Heart left ventricle (tissue), 16 donors: ENCODE measurements at regions not wholly inside any gene's neighbourhood (a gene's known extent, or its start where the extent isn't known, plus 50 kb on each side); places are given as distances from the start of the nearest gene placed in this dataset.

Experiments
- ATAC-seq, 4 donors: fragments of 200-7000 bp; cut with Tn5 transposase; one replicate each; pipeline ENCODE4 v1.9.1; 2020 to 2022; ENCODE audit warnings: moderate library complexity in 4 of 4, mild to moderate bottlenecking in 3 of 4, moderate number of reproducible peaks in 1 of 4
- DNase-seq, 5 donors: peaks; one replicate each; pipeline ENCODE4 v3.0.0-alpha.2; 2020
- H3K27ac ChIP-seq, 12 donors: fragments of 200-600 bp; sonication (generic) in 4 of 12; one replicate each; pipeline versions ENCODE4 v1.5.0 to v1.8.0; 2016 to 2022; ENCODE audit warnings: mild to moderate bottlenecking in 2 of 12
- H3K27me3 ChIP-seq, 9 donors: fragments of 200-600 bp; sonication (generic) in 2 of 9; one replicate each; pipeline versions ENCODE4 v1.5.1 to v1.8.0; 2016 to 2022; ENCODE audit warnings: mild to moderate bottlenecking in 3 of 9
- H3K36me3 ChIP-seq, 9 donors: fragments of 200-600 bp; sonication (generic) in 2 of 9; one replicate each; pipeline versions ENCODE4 v1.5.0 to v1.8.0; 2018 to 2022; ENCODE audit warnings: mild to moderate bottlenecking in 2 of 9
- H3K4me1 ChIP-seq, 12 donors: fragments of 200-600 bp; sonication (generic) in 4 of 12; one replicate each; pipeline versions ENCODE4 v1.5.0 to v1.8.0; 2016 to 2022; ENCODE audit warnings: mild to moderate bottlenecking in 3 of 12
- H3K4me3 ChIP-seq, 12 donors: fragments of 200-600 bp; sonication (generic) in 4 of 12; one replicate each; pipeline versions ENCODE4 v1.5.0 to v1.8.0; 2017 to 2022; ENCODE audit warnings: mild to moderate bottlenecking in 9 of 12, moderate library complexity in 4 of 12
- H3K9me3 ChIP-seq, 12 donors: fragments of 200-600 bp; sonication (generic) in 4 of 12; one replicate each; pipeline versions ENCODE4 v1.5.0 to v1.8.0; 2016 to 2022; ENCODE audit warnings: mild to moderate bottlenecking in 1 of 12
- POLR2A ChIP-seq, 2 donors: fragments of 450-650 bp; IDR thresholded peaks; one replicate each; pipeline ENCODE4 v1.6.1; 2017; ENCODE audit warnings: antibody characterized with exemption in 2 of 2, mild to moderate bottlenecking in 2 of 2, moderate library complexity in 2 of 2
- WGBS, 4 donors: extraction: QIAGEN DNeasy Blood & Tissue Kit in 2 of 4; methylation state at CpG; one replicate each; pipeline versions ENCODE4 v1.1.5 to v1.1.7; 2013 to 2018; 5-methylcytosine and 5-hydroxymethylcytosine counted together
- intact Hi-C, 10 donors: fragments of 100-400 bp; cut with DNase I; formaldehyde crosslinking; loops; one replicate each; pipeline versions ENCODE4 v1.11.1 to v1.14.2; 2022
- TF ChIP-seq, protein P1 (sequence below), 12 donors: fragments of 200-600 bp; sonication (generic) in 4 of 12; IDR thresholded peaks; one replicate each; pipeline versions ENCODE4 v1.5.0 to v1.8.0; 2018 to 2022; ENCODE audit warnings: antibody characterized with exemption in 12 of 12, mild to moderate bottlenecking in 5 of 12
- donor health status: ischemic (EF 13 %, LVEDD 7.1; RV severe dilation, severe dysfunction).
- donor health status: healthy with polysubstance abuse.
- donor health status: DM: no; HTN: yes; CAD: no.
- donor health status: DM: no; HTN: no; CAD: no.
- donor health status: ischemic (EF 25% LVEDD 6.9; RV normal size, moderate dysfunction).
- donor health status: ischemic (EF 25% LVEDD 5.7; RV mildly dilated, moderate dysfunction).
- donor health status: healthy.
- donor health status: DM: yes; HTN: yes; CAD: no.
- donor health status: ischemic (EF 35%, LVEDD 5.7; RV mildly dilated, moderate dysfunction).
- donor health status: nonischemic (EF 11% LVEDD 7.7; RV severe dilation, severe dysfunction).
- donor health status: DM: yes; HTN: yes; CAD: no.
- donor health status: PGD.
- donor health status: ischemic (EF 29% LVEDD 5.4; RV normal size, mild dysfunction).
- donor health status: nonischemic (EF 23%, LVEDD 6.1; RV moderate dilation, normal function).

DNA sequence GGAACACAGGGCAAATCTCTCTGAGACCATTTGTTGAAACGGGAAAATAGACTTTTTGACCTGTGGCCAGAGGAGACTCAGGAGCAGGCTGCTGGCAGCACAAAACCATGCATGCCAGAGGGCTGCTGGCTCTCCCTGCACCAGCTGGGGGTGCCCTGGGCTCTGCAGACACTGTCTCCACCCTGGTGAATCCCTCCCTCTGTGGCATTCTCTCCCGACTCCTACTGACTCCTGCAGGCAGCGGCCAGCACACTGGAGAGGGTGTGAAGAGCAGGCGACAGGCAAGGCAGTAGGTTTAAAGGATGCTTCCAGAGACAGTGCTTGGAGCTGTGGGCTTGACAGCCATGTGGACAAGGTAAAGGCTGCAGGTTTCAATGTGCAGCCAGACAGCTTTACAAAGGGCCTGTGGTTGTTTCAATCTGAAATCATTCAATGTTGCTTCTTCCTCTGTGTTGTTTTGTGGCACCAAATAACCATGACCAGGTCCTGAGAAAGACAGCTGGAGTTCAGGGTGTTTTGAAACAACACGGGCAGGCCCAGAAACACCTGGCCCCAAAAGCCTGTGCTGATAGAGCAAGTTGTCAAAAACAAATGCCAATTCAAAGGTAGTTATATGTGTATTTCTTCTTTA, 431.0 kb upstream of the ATP10A start:
- Histone ChIP-seq H3K36me3 (no peaks in the 10 kb centered on the region), H3K4me3 (no peak overlapping the region), H3K27ac (no peak overlapping the region), H3K4me1 (no peaks in the 10 kb centered on the region), H3K27me3 (no peaks in the 10 kb centered on the region), H3K9me3 (peaks cover 0 to 8% (median 0%) of the 10 kb centered on the region in 12 donors)
- DNase-seq (peak in 4 of 5 donors; percentile 31 to 71 (median 54)), ATAC-seq (peak; percentile 91 to 96 (median 94))
- 21 to 59% (median 29%) methylated on average over 2 to 5 of the region's 5 CpGs for WGBS, 4 donors
- TF ChIP-seq, protein P1, sequence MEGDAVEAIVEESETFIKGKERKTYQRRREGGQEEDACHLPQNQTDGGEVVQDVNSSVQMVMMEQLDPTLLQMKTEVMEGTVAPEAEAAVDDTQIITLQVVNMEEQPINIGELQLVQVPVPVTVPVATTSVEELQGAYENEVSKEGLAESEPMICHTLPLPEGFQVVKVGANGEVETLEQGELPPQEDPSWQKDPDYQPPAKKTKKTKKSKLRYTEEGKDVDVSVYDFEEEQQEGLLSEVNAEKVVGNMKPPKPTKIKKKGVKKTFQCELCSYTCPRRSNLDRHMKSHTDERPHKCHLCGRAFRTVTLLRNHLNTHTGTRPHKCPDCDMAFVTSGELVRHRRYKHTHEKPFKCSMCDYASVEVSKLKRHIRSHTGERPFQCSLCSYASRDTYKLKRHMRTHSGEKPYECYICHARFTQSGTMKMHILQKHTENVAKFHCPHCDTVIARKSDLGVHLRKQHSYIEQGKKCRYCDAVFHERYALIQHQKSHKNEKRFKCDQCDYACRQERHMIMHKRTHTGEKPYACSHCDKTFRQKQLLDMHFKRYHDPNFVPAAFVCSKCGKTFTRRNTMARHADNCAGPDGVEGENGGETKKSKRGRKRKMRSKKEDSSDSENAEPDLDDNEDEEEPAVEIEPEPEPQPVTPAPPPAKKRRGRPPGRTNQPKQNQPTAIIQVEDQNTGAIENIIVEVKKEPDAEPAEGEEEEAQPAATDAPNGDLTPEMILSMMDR (IDR thresholded peaks at IDR 0.05) = peak in 11 of 12 donors; percentile 13 to 57 (median 35)
- TF ChIP-seq POLR2A (IDR thresholded peaks at IDR 0.05) = no peak
- intact Hi-C loops = loop anchor here in 5 of 10 donors (2.0 to 10.0 kb wide), 4 partner anchors 561 to 571 kb away; partner anchors contain the start of gene GABRA5 (in 2 of the 5)

DNA sequence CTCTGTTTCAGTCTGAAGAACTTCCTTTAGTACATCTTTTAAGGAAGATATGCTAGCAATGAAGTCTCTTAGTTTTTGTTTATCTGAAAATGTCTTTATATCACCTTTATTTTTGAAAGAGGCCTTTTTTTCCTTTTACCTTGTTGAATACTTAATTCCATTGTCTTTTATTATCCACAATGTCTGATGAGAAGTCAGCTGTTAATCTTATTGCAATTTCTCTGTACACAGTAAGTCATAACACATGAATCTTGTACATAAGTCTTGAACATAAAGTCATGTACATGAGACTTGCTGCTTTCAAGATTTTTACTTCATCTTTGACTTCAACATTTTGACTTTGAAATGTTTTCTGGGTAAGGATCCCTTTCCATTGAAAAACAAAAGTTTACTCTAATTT, 424.3 kb upstream of the ATP10A start:
- DNase-seq (no peak), ATAC-seq (no peak)
- no peaks in the 10 kb centered on the region for H3K4me1 ChIP-seq
- no peaks in the 10 kb centered on the region for H3K27me3 ChIP-seq
- peaks cover 0 to 28% (median 10%) of the 10 kb centered on the region in 12 donors for H3K9me3 ChIP-seq
- TF ChIP-seq POLR2A (IDR thresholded peaks at IDR 0.05) = no peak
- TF ChIP-seq, protein P1 (IDR thresholded peaks at IDR 0.05) = no peak
- H3K36me3 ChIP-seq = no peaks in the 10 kb centered on the region
- H3K27ac ChIP-seq = no peak overlapping the region
- intact Hi-C loops = loop anchor here in 1 of 10 donors (10.0 kb wide), 1 partner anchor 53 kb away; no protein-coding TSS in a partner anchor
- no peak overlapping the region for H3K4me3 ChIP-seq

DNA sequence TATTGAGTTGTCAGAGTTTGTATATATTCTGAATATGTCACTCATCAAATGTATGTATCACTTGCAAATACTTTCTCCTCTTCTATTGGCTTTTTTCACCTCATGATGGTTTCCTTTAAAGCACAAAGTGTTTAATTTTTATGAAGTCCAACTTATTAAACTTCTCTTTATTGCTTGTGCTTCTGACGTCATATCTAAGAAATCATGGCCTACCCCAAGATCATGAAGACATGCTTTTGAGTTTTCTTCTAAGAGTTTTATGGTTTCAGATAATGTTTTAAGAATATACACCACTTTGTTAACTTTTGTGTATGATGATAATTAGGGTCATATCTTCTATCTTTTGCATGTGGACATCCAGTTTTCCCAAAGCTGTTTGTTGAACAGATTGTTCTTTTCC, 417.2 kb upstream of the ATP10A start:
- ATAC-seq = no peak
- Histone ChIP-seq H3K27ac (no peak overlapping the region), H3K36me3 (no peaks in the 10 kb centered on the region), H3K27me3 (no peaks in the 10 kb centered on the region), H3K4me1 (no peaks in the 10 kb centered on the region), H3K9me3 (no peaks in the 10 kb centered on the region), H3K4me3 (no peak overlapping the region)
- TF ChIP-seq, protein P1 (IDR thresholded peaks at IDR 0.05) = no peak
- no peak for TF ChIP-seq POLR2A (IDR thresholded peaks at IDR 0.05)
- no peak for DNase-seq
- intact Hi-C loops = loop anchor here in 1 of 10 donors (10.0 kb wide), 1 partner anchor 45 kb away; no protein-coding TSS in a partner anchor
- 88 to 93% (median 92%) methylated on average over 1 of the region's 1 CpG for WGBS, 4 donors

DNA sequence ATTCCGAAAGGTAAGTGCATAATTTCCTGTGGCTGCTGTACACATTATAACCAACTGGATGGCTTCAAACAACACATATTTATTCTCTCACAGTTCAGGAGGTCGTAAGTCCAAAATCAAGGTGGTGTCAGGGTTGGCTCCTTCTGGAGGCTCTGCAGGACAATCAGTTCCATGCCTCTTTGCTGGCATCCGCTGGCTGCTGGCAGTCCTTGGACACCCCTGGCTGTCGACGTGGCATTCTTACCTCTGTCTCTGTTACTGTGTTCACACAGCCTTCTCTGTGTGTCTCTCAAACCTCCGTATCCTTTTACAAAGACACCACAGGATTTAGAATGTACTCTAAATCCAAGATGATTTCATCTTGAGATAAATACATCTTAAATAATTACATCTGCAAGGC, 398.8 kb upstream of the ATP10A start:
- H3K9me3 ChIP-seq = no peaks in the 10 kb centered on the region
- ATAC-seq (peak; percentile 88 to 95 (median 90)), DNase-seq (peak in 3 of 5 donors; percentile 49 to 76 (median 74))
- intact Hi-C loops = loop anchor here in 7 of 10 donors (5.0 to 10.0 kb wide), 4 partner anchors 225 to 770 kb away; no protein-coding TSS in a partner anchor
- TF ChIP-seq, protein P1 (IDR thresholded peaks at IDR 0.05) = no peak
- TF ChIP-seq POLR2A (IDR thresholded peaks at IDR 0.05) = no peak
- H3K36me3 ChIP-seq = no peaks in the 10 kb centered on the region
- 40 to 56% (median 50%) methylated on average over 6 of the region's 6 CpGs for WGBS, 4 donors
- no peaks in the 10 kb centered on the region for H3K27me3 ChIP-seq
- peak overlapping the region in 4 of 12 donors; percentile 7 to 22 (median 16) for H3K4me3 ChIP-seq
- peaks cover 0 to 17% (median 0%) of the 10 kb centered on the region in 12 donors for H3K4me1 ChIP-seq
- H3K27ac ChIP-seq = peak overlapping the region in 9 of 12 donors; percentile 25 to 77 (median 64)
